CD8-positive, alpha-beta memory T cell (primary cell): ENCODE measurements at regions not wholly inside any gene's neighbourhood (a gene's known extent, or its start where the extent isn't known, plus 50 kb on each side); places are given as distances from the start of the nearest gene placed in this dataset.

Experiments used
- CTCF ChIA-PET: fragments of 350-600 bp; sonication (Branson Sonifier 250); formaldehyde crosslinking; loops from one replicate; lab custom pipeline; 2021; ENCODE audit warnings: antibody characterized with exemption; lab: Charles Lee
- POLR2A ChIA-PET: fragments of 350-600 bp; sonication (Branson Sonifier 250); formaldehyde crosslinking; loops from one replicate; lab custom pipeline; 2021; ENCODE audit warnings: antibody characterized with exemption; lab: Charles Lee
- DNase-seq, 5 donors: peaks; one replicate each; pipeline versions ENCODE4 v3.0.0 to v3.0.0-alpha.2; 2020 to 2022; ENCODE audit warnings: mixed read lengths in 1 of 5
- H3K27ac ChIP-seq: one replicate; pipeline ENCODE4 v1.7.0; 2013; ENCODE audit warnings: low read depth, mild to moderate bottlenecking, low read length, moderate library complexity
- H3K27me3 ChIP-seq: 2 replicates; pipeline ENCODE4 v1.7.0; 2013; ENCODE audit warnings: low read length, mild to moderate bottlenecking; ENCODE audit not compliant: insufficient read depth, poor library complexity, severe bottlenecking
- H3K36me3 ChIP-seq: 2 replicates; pipeline ENCODE4 v1.7.0; 2013; ENCODE audit warnings: mild to moderate bottlenecking, low read length, moderate library complexity; ENCODE audit not compliant: insufficient read depth
- H3K4me1 ChIP-seq: 2 replicates; pipeline ENCODE4 v1.7.0; 2013; ENCODE audit warnings: mild to moderate bottlenecking, low read length, moderate library complexity; ENCODE audit not compliant: insufficient read depth
- H3K4me3 ChIP-seq: 2 replicates; pipeline ENCODE4 v1.7.0; 2013; ENCODE audit warnings: mild to moderate bottlenecking, low read length
- H3K9me3 ChIP-seq: 2 replicates; pipeline ENCODE4 v1.7.0; 2013; ENCODE audit warnings: mild to moderate bottlenecking, low read length
- H3K27ac Mint-ChIP-seq, 8 donors: one replicate each; pipeline ENCODE4 v1.8.0; 2020 to 2021; ENCODE audit warnings: mixed read lengths in 8 of 8, mild to moderate bottlenecking in 6 of 8, inconsistent platforms in 3 of 8, moderate library complexity in 3 of 8
- H3K27me3 Mint-ChIP-seq, 2 donors: one replicate each; pipeline ENCODE4 v1.8.0; 2020 to 2021; ENCODE audit warnings: mixed read lengths in 2 of 2, mild to moderate bottlenecking in 1 of 2, moderate library complexity in 1 of 2
- H3K36me3 Mint-ChIP-seq, 3 donors: one replicate each; pipeline ENCODE4 v1.8.0; 2020 to 2021; ENCODE audit warnings: mixed read lengths in 3 of 3, inconsistent platforms in 1 of 3, mild to moderate bottlenecking in 1 of 3
- H3K4me1 Mint-ChIP-seq, 3 donors: one replicate each; pipeline ENCODE4 v1.8.0; 2020 to 2021; ENCODE audit warnings: mixed read lengths in 3 of 3, inconsistent platforms in 1 of 3, mild to moderate bottlenecking in 1 of 3
- H3K4me3 Mint-ChIP-seq, 7 donors: one replicate each; pipeline ENCODE4 v1.8.0; 2020 to 2021; ENCODE audit warnings: mixed read lengths in 7 of 7, mild to moderate bottlenecking in 6 of 7, moderate library complexity in 4 of 7, inconsistent platforms in 2 of 7
- H3K9me3 Mint-ChIP-seq, 5 donors: one replicate each; pipeline ENCODE4 v1.8.0; 2020 to 2022; ENCODE audit warnings: mixed read lengths in 5 of 5, mild to moderate bottlenecking in 3 of 5, moderate library complexity in 2 of 5, inconsistent platforms in 1 of 5

DNA sequence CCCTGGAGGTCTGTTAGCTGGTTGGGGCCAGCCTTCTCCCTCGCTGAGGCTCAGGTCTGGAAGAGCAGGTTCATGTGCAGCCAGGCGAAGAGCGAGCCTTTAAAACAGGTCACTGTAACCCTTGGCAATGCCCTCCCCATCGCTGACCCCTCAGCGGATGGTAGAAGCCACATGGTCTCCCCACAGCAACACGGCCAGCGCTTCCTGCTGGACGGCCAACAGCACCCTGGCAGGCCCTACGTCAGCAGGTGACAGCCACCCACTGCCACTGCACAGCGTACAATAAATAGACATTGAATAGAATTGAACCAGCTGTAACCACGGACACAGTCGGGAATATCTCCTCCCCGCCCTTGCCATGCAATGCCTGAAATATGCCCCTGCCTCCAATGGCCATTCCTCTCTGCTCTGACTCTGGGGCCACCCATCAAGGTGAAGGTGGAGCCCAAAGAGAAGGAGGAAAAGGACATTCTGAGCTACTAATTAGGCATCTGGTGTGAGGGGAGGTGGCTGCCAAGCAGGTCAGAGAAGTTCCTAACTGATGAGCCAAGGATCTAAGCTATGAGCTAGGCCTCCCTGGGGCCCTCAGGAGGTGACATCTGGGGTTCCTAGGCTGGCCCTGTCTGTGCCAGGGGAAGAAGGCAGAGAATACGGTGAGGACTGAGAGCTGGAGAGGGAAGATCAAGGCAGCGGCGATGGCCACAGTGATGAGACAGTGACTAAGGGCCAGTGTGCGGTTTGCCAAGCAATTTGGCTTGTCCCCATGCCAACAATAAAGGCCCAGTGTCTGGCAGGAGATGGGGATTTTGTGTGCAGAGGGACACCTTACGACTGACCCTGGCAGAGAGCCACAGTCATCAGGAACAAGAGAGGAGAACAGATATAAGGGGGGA, 202.3 kb downstream of the BCOR start:
- Mint-ChIP-seq H3K36me3 (no peaks in the 10 kb centered on the region), H3K27me3 (peaks cover 0 to 8% of the 10 kb centered on the region in 2 donors), H3K27ac (no peak overlapping the region), H3K9me3 (peaks cover 0 to 2% (median 0%) of the 10 kb centered on the region in 5 donors), H3K4me3 (no peak overlapping the region), H3K4me1 (peaks cover 0 to 6% (median 6%) of the 10 kb centered on the region in 3 donors)
- POLR2A ChIA-PET = no interaction called here
- DNase-seq = no peak
- H3K27ac ChIP-seq = no peak overlapping the region
- H3K9me3 ChIP-seq = no peaks in the 10 kb centered on the region
- H3K36me3 ChIP-seq = no peaks in the 10 kb centered on the region
- H3K4me1 ChIP-seq = peaks cover 8% of the 10 kb centered on the region
- no peaks in the 10 kb centered on the region for H3K27me3 ChIP-seq
- no peak overlapping the region for H3K4me3 ChIP-seq
- CTCF ChIA-PET = no interaction called here

DNA sequence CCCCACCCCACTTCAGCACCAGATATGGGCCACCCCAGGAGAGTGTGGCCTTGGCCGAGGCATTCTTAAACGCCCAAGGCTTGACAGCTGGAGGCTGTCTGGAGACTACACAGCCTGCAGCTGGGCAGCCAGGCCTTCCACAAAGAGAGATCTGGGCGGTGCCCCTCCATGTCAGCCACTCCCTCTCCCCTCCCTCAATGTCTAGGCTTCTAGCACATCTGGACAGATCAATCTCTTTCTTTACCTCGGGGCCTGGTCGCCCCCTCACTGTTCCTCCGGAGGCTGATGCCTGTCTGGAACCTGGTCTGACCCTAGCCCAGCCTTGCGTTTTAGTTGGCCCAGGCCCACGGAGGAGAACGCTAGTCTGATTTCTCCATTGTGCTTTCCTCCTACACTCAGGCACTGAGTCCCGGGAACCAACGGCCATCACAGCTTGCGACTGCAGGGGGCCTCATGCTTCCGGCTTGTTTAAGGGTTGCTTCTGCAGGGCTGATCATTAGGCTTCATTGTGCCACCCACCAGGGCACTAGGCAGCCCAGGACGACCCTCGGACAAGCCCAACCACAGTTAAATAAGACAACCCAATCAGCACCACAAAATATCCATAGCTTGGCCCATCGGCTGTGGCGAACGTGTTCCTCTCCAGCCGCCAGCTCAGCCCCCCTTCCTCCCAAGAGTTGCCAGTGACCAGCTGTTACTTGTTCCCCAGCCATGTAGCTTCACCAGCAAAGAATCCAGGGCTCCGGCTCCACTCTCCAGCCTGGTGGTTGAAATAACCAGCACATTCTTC, 200.6 kb downstream of the BCOR start:
- Histone ChIP-seq H3K36me3 (no peaks in the 10 kb centered on the region), H3K9me3 (no peaks in the 10 kb centered on the region), H3K27ac (no peak overlapping the region), H3K4me3 (no peak overlapping the region), H3K27me3 (no peaks in the 10 kb centered on the region), H3K4me1 (no peaks in the 10 kb centered on the region)
- Mint-ChIP-seq H3K36me3 (no peaks in the 10 kb centered on the region), H3K4me1 (no peaks in the 10 kb centered on the region), H3K9me3 (peaks cover 0 to 4% (median 0%) of the 10 kb centered on the region in 5 donors), H3K4me3 (no peak overlapping the region), H3K27me3 (peaks cover 0 to 13% of the 10 kb centered on the region in 2 donors), H3K27ac (no peak overlapping the region)
- ChIA-PET POLR2A (interaction anchor here (0.6 kb wide), 1 partner anchor 12 kb away, joined by 3 read pairs; no protein-coding TSS in a partner anchor), CTCF (no interaction called here)
- DNase-seq = no peak

DNA sequence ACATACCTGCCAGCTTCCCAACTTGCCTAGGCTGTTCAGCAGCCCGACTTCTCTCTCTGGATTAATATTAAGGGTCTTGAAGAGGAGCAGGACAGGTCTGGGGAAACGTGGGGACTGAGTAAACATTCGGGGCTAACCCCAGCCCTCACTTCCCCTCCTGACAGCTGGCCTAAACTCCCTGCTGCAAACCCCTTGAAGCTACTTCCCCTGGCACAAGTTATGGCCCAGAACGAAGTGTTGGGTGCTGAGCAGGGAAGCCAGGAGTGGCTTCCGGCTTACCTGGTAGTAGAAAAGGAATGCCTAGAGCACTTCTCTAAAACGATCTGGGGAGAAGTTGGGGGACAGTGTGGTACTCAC, 200.0 kb downstream of the BCOR start:
- H3K36me3 ChIP-seq = no peaks in the 10 kb centered on the region
- H3K4me3 ChIP-seq = no peak overlapping the region
- H3K27ac ChIP-seq = no peak overlapping the region
- H3K9me3 ChIP-seq = no peaks in the 10 kb centered on the region
- no peaks in the 10 kb centered on the region for H3K4me1 ChIP-seq
- H3K27me3 Mint-ChIP-seq = peaks cover 0 to 13% of the 10 kb centered on the region in 2 donors
- peaks cover 0 to 4% (median 0%) of the 10 kb centered on the region in 5 donors for H3K9me3 Mint-ChIP-seq
- no peaks in the 10 kb centered on the region for H3K4me1 Mint-ChIP-seq
- CTCF ChIA-PET = no interaction called here
- DNase-seq = no peak
- H3K4me3 Mint-ChIP-seq = no peak overlapping the region
- H3K27me3 ChIP-seq = no peaks in the 10 kb centered on the region
- POLR2A ChIA-PET = no interaction called here
- H3K36me3 Mint-ChIP-seq = no peaks in the 10 kb centered on the region
- H3K27ac Mint-ChIP-seq = no peak overlapping the region

DNA sequence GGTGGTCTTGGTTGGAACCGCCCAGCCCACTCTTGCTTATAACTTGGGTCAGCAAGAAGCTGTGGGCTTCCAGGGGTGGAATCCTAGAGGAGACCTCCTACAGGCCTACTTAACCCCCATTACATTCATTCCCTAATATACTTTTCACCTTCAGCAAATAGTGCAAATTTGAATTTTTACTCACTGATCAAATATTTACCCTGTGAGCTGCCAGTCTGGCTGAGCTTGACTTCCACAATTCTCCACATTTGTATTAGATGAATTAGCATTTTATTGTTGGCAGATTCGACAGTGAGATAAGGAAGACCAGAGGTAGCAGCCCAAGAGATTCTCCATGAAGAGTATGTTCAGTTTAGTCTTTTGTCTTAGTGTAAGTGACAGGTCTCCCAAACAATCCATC, 199.6 kb downstream of the BCOR start:
- no peaks in the 10 kb centered on the region for H3K9me3 ChIP-seq
- POLR2A ChIA-PET = no interaction called here
- Mint-ChIP-seq H3K4me3 (no peak overlapping the region), H3K4me1 (no peaks in the 10 kb centered on the region), H3K27me3 (peaks cover 0 to 16% of the 10 kb centered on the region in 2 donors), H3K27ac (no peak overlapping the region), H3K9me3 (peaks cover 0 to 4% (median 0%) of the 10 kb centered on the region in 5 donors), H3K36me3 (peaks cover 0 to under 1% (median 0%) of the 10 kb centered on the region in 3 donors)
- no peaks in the 10 kb centered on the region for H3K27me3 ChIP-seq
- no peak for DNase-seq
- no peaks in the 10 kb centered on the region for H3K36me3 ChIP-seq
- H3K27ac ChIP-seq = no peak overlapping the region
- H3K4me1 ChIP-seq = no peaks in the 10 kb centered on the region
- H3K4me3 ChIP-seq = no peak overlapping the region
- CTCF ChIA-PET = no interaction called here

DNA sequence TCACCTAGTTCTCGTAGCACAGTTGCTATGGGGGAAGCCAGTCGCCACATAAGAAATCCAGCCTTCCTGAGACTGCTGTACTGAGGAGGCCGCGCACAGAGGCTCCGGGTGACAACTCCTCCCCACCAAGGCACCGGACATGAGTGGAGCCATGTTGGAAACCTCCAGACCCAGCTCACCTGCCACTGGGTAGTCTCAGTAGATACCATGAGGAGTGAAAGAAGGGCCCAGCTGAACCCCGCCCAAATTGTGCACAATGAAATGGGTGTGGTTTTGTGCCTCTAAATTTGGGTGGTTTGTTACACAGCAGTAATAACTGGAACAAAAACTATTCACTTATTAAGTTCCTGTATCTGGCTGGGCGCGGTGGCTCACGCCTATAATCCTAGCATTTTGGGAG, 198.7 kb downstream of the BCOR start:
- Mint-ChIP-seq H3K27ac (no peak overlapping the region), H3K4me1 (no peaks in the 10 kb centered on the region), H3K27me3 (peaks cover 0 to 19% of the 10 kb centered on the region in 2 donors), H3K9me3 (peaks cover 0 to 4% (median 0%) of the 10 kb centered on the region in 5 donors), H3K36me3 (peaks cover 0 to 1% (median 0%) of the 10 kb centered on the region in 3 donors), H3K4me3 (no peak overlapping the region)
- H3K27ac ChIP-seq = no peak overlapping the region
- CTCF ChIA-PET = no interaction called here
- no peak for DNase-seq
- H3K27me3 ChIP-seq = no peaks in the 10 kb centered on the region
- no peaks in the 10 kb centered on the region for H3K4me1 ChIP-seq
- H3K9me3 ChIP-seq = no peaks in the 10 kb centered on the region
- POLR2A ChIA-PET = no interaction called here
- H3K4me3 ChIP-seq = no peak overlapping the region
- H3K36me3 ChIP-seq = no peaks in the 10 kb centered on the region

DNA sequence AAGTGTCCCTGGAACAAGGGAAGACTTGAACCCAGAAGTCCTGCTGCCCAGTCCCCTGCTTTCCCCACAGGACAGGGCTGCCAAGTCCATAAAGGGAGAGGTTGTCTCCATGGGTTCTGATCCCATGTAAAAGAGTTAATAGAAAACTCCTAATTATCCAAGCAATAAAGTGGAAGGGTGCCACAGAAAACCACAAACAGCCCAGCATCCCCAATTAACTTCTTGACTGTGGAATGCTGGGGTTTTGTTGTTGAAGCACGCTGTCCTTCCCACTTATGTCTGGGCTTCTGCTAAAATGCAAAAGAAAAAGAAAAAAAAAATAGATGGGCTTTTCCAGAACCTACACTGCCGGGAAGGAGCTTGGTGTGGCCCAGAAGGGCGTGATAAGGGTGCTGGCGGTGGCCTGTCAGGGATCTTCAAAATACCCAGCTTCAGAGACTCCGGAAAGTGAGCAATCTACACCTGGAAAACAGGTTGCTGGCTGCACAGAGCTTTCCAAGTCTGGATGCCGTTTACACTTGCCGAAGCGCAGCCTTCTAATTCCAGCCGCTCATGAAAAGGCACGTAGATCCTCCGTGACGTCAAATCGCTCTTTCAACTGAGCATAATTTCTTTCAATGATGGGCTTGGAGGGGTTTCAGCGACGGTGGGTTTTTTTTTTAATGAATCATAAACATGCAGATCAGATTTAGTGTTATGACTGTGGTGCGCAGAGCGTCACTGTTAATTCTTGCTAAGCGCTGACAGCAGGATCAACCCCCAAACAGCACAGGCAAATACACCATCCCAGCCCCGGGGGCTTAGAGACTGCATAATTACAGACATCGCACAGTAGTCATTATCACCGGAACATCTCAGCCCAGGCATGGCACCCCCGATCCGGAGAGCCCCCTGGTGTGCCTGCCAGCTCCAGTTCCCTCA, 197.6 kb downstream of the BCOR start:
- H3K27ac Mint-ChIP-seq = peak overlapping the region in 1 of 8 donors; percentile 24
- peaks cover 0 to 4% (median 0%) of the 10 kb centered on the region in 5 donors for H3K9me3 Mint-ChIP-seq
- peak overlapping the region in 1 of 7 donors; percentile 12 for H3K4me3 Mint-ChIP-seq
- peaks cover 0 to 19% of the 10 kb centered on the region in 2 donors for H3K27me3 Mint-ChIP-seq
- Histone ChIP-seq H3K36me3 (no peaks in the 10 kb centered on the region), H3K27ac (no peak overlapping the region), H3K27me3 (no peaks in the 10 kb centered on the region), H3K4me3 (no peak overlapping the region), H3K4me1 (no peaks in the 10 kb centered on the region), H3K9me3 (no peaks in the 10 kb centered on the region)
- DNase-seq = no peak
- H3K36me3 Mint-ChIP-seq = peaks cover 0 to 1% (median 0%) of the 10 kb centered on the region in 3 donors
- CTCF ChIA-PET = no interaction called here
- H3K4me1 Mint-ChIP-seq = no peaks in the 10 kb centered on the region
- POLR2A ChIA-PET = no interaction called here

DNA sequence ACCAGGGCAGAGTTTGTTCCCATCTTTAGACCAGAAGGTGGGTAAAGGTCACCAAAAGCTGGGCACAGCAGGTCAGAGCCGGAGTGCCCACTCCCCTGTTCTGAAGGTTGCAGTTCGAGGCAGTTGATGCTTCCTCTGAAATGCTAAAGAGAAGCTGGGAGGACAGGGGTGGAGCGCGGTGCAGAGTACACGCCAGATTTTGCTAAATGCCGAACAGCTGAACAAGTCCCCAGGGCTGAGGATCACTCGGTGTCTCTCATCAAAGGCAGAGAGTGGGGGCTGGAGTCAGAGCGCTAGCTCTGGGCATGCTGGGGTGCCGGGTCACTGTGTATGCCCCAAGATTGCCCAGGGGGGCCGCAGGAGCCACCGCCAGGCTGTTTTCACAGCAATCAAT, 197.0 kb downstream of the BCOR start:
- Mint-ChIP-seq H3K27ac (no peak overlapping the region), H3K4me1 (no peaks in the 10 kb centered on the region), H3K36me3 (peaks cover 0 to 1% (median 0%) of the 10 kb centered on the region in 3 donors), H3K4me3 (no peak overlapping the region), H3K9me3 (peaks cover 0 to 4% (median 0%) of the 10 kb centered on the region in 5 donors), H3K27me3 (peaks cover 0 to 19% of the 10 kb centered on the region in 2 donors)
- no peak overlapping the region for H3K27ac ChIP-seq
- POLR2A ChIA-PET = no interaction called here
- H3K9me3 ChIP-seq = no peaks in the 10 kb centered on the region
- CTCF ChIA-PET = interaction anchor here (1.1 kb wide), 1 partner anchor 87 kb away, joined by 3 read pairs; no protein-coding TSS in a partner anchor
- DNase-seq = no peak
- H3K4me1 ChIP-seq = no peaks in the 10 kb centered on the region
- H3K36me3 ChIP-seq = no peaks in the 10 kb centered on the region
- H3K4me3 ChIP-seq = no peak overlapping the region
- H3K27me3 ChIP-seq = no peaks in the 10 kb centered on the region
